OCI-LY7 (cell line): ENCODE measurements at regions not wholly inside any gene's neighbourhood (a gene's known extent, or its start where the extent isn't known, plus 50 kb on each side); places are given as distances from the start of the nearest gene placed in this dataset.

Experiments used
- BruUV-seq: library from RNA; stranded (reverse); fragments of 400-500 nt; replicated peaks from 2 replicates; lab custom pipeline; 2021; lab: Mats Ljungman, UMichigan
- CTCF ChIA-PET: fragments of 300-600 bp; sonication (Branson Sonifier 250); formaldehyde crosslinking; loops from one replicate; lab custom pipeline; 2022; ENCODE audit warnings: antibody characterized with exemption; ENCODE audit not compliant: unreplicated experiment; lab: Charles Lee
- POLR2A ChIA-PET: fragments of 300-600 bp; sonication (Branson Sonifier 250); formaldehyde crosslinking; loops from one replicate; lab custom pipeline; 2022; ENCODE audit warnings: antibody characterized with exemption; lab: Charles Lee
- DNase-seq: peaks from one replicate; pipeline ENCODE4 v3.0.0-alpha.2; 2015; ENCODE audit warnings: low spot score
- H2AFZ ChIP-seq: fragments of 200-600 bp; sonication (generic), shearing (Covaris generic); 2 replicates; pipeline ENCODE4 v1.6.1; 2014; ENCODE audit warnings: mild to moderate bottlenecking, antibody characterized with exemption, low read length, moderate library complexity
- H3K27ac ChIP-seq: fragments of 200-600 bp; sonication (generic); 2 replicates; pipeline ENCODE4 v1.5.1; 2014; ENCODE audit warnings: mixed run types, low read depth, mild to moderate bottlenecking, moderate library complexity, low read length, inconsistent platforms; ENCODE audit not compliant: poor library complexity, severe bottlenecking
- H3K36me3 ChIP-seq: fragments of 200-600 bp; sonication (generic); 2 replicates; pipeline ENCODE4 v1.6.1; 2014; ENCODE audit warnings: mild to moderate bottlenecking, antibody characterized with exemption, low read length, moderate library complexity, mixed read lengths; ENCODE audit not compliant: insufficient read depth
- H3K4me1 ChIP-seq: fragments of 200-600 bp; sonication (generic); 2 replicates; pipeline ENCODE4 v1.5.1; 2014; ENCODE audit warnings: mild to moderate bottlenecking, low read length; ENCODE audit not compliant: insufficient read depth, poor library complexity, severe bottlenecking
- H3K4me2 ChIP-seq: fragments of 200-600 bp; sonication (generic); 2 replicates; pipeline ENCODE4 v1.6.1; 2014; ENCODE audit warnings: mild to moderate bottlenecking, low read length
- H3K4me3 ChIP-seq: fragments of 200-600 bp; sonication (generic); 2 replicates; pipeline ENCODE4 v1.5.1; 2014; ENCODE audit warnings: mild to moderate bottlenecking, low read depth, low read length; ENCODE audit not compliant: poor library complexity, severe bottlenecking
- H3K79me2 ChIP-seq: fragments of 200-600 bp; sonication (generic); 2 replicates; pipeline ENCODE4 v1.6.1; 2016; ENCODE audit warnings: low read depth, mild to moderate bottlenecking, low read length, moderate library complexity, mixed read lengths; ENCODE audit not compliant: insufficient read depth
- H3K9me2 ChIP-seq: fragments of 200-600 bp; sonication (generic); 2 replicates; pipeline ENCODE4 v1.6.1; 2016; ENCODE audit warnings: mild to moderate bottlenecking, low read length, mixed read lengths; ENCODE audit not compliant: insufficient read depth
- H3K9me3 ChIP-seq: fragments of 200-600 bp; sonication (generic); 2 replicates; pipeline ENCODE4 v1.6.1; 2014; ENCODE audit warnings: mild to moderate bottlenecking, mixed run types, low read length, mixed read lengths
- H4K20me1 ChIP-seq: fragments of 200-600 bp; sonication (generic); 2 replicates; pipeline ENCODE4 v1.6.1; 2014; ENCODE audit warnings: mild to moderate bottlenecking, antibody characterized with exemption, low read length, moderate library complexity, mixed read lengths; ENCODE audit not compliant: insufficient read depth
- EZH2phosphoT487 ChIP-seq: fragments of 200-600 bp; sonication (generic); IDR thresholded peaks from 2 replicates; pipeline ENCODE4 v1.6.1; 2018; ENCODE audit warnings: low read depth, borderline replicate concordance, mild to moderate bottlenecking, mixed run types, antibody characterized with exemption, low read length, moderate library complexity, mixed read lengths
- intact Hi-C: fragments of 100-400 bp; cut with micrococcal nuclease; formaldehyde crosslinking; loops from one replicate; pipeline ENCODE4 v1.10.0; 2022; ENCODE audit not compliant: unreplicated experiment
- TF ChIP-seq, protein P1 (sequence below): fragments of 200-600 bp; sonication (generic); conservative IDR thresholded peaks from 2 replicates; pipeline ENCODE4 v1.5.1; 2014; ENCODE audit warnings: mild to moderate bottlenecking, antibody characterized with exemption, low read length, moderate library complexity, mixed read lengths

DNA sequence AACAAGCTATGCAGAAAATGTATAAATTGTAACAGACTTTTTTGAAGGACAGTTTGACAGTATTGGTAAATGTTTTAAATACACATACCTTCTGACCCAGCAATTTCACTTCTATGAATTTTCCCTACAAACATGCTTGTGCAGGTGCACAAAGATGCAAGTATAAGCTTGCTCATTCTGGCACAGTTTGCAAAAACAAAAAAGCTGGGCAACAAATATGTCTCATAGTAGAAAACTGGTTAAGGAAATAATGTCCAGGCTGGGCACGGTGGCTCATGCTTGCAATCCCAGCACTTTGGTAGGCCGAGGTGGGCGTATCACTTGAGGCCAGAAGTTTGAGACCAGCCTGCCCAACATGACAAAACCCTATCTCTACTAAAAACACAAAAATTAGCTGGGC lies 96.9 kb upstream of the NEDD4L start:
- no peaks in the 10 kb centered on the region for H4K20me1 ChIP-seq
- intact Hi-C loops = no loop called here
- H2AFZ ChIP-seq = no peak overlapping the region
- no peak overlapping the region for H3K27ac ChIP-seq
- DNase-seq = no peak
- H3K79me2 ChIP-seq = no peaks in the 10 kb centered on the region
- ChIA-PET CTCF (no interaction called here), POLR2A (no interaction called here)
- no peaks in the 10 kb centered on the region for H3K9me2 ChIP-seq
- H3K4me3 ChIP-seq = no peak overlapping the region
- no peak overlapping the region for H3K4me2 ChIP-seq
- no peaks in the 10 kb centered on the region for H3K4me1 ChIP-seq
- H3K36me3 ChIP-seq = no peaks in the 10 kb centered on the region
- no TSS peak for BruUV-seq
- no peak for TF ChIP-seq EZH2phosphoT487
- TF ChIP-seq, protein P1, sequence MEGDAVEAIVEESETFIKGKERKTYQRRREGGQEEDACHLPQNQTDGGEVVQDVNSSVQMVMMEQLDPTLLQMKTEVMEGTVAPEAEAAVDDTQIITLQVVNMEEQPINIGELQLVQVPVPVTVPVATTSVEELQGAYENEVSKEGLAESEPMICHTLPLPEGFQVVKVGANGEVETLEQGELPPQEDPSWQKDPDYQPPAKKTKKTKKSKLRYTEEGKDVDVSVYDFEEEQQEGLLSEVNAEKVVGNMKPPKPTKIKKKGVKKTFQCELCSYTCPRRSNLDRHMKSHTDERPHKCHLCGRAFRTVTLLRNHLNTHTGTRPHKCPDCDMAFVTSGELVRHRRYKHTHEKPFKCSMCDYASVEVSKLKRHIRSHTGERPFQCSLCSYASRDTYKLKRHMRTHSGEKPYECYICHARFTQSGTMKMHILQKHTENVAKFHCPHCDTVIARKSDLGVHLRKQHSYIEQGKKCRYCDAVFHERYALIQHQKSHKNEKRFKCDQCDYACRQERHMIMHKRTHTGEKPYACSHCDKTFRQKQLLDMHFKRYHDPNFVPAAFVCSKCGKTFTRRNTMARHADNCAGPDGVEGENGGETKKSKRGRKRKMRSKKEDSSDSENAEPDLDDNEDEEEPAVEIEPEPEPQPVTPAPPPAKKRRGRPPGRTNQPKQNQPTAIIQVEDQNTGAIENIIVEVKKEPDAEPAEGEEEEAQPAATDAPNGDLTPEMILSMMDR = no peak
- H3K9me3 ChIP-seq = no peaks in the 10 kb centered on the region

DNA sequence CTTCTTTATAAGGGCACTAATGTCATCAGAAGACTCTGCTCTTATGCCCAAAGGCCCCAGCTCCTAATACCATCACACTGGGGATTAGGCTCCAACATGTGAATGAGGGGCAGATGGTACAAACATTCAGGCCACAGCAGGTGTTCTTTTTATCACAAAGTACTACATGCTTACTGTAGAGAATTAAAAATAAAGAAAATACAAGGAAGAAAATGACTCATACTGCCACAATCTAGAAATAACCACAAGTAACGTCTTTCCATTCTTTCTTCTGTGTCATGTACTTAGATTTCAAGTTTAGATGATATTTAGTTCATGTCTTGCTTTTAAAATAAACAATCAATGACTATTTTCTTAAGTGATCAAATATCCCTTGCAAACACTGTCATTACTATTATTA lies 100.3 kb upstream of the NEDD4L start:
- no peak for TF ChIP-seq EZH2phosphoT487
- TF ChIP-seq, protein P1 = no peak

DNA sequence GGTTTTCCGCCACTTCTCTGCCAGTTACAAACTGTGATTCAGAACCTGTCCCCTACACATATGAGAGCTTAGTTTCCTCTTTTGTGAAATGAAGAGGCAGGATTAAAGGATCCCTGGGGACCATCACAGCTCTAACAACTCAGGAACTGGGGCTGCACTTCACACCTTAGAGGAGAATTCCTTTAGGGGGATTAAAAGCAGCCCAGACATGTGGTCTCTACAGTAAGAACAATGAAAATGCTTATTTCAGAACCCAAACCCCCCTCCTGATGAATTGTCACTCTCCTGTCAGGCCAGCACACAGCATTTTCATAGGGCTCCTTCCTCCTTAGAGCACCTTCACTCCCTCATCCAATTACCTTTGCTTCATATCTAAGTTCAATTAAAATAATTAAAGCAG lies 101.5 kb upstream of the NEDD4L start:
- Histone ChIP-seq H3K4me1 (no peaks in the 10 kb centered on the region), H3K36me3 (no peaks in the 10 kb centered on the region), H4K20me1 (no peaks in the 10 kb centered on the region), H3K4me2 (no peak overlapping the region), H3K4me3 (no peak overlapping the region), H3K79me2 (no peaks in the 10 kb centered on the region), H3K27ac (no peak overlapping the region), H3K9me2 (no peaks in the 10 kb centered on the region), H2AFZ (no peak overlapping the region), H3K9me3 (no peaks in the 10 kb centered on the region)
- no TSS peak for BruUV-seq
- intact Hi-C loops = no loop called here
- no peak for DNase-seq
- TF ChIP-seq, protein P1 = no peak
- TF ChIP-seq EZH2phosphoT487 = no peak
- ChIA-PET CTCF (no interaction called here), POLR2A (no interaction called here)

More for the DNA sequence above, 100.3 kb upstream of the NEDD4L start:
- Histone ChIP-seq H3K79me2 (no peaks in the 10 kb centered on the region), H3K9me2 (no peaks in the 10 kb centered on the region), H4K20me1 (no peaks in the 10 kb centered on the region), H3K9me3 (no peaks in the 10 kb centered on the region), H3K4me1 (no peaks in the 10 kb centered on the region), H3K4me2 (no peak overlapping the region), H3K4me3 (no peak overlapping the region), H3K36me3 (no peaks in the 10 kb centered on the region), H3K27ac (no peak overlapping the region), H2AFZ (no peak overlapping the region)
- ChIA-PET POLR2A (no interaction called here), CTCF (no interaction called here)
- no peak for DNase-seq
- no TSS peak for BruUV-seq
- intact Hi-C loops = no loop called here
